Ovary (tissue), 3 donors: ENCODE measurements at regions not wholly inside any gene's neighbourhood (a gene's known extent, or its start where the extent isn't known, plus 50 kb on each side); places are given as distances from the start of the nearest gene placed in this dataset.

Experiments
- CTCF ChIP-seq, 3 donors: fragments of 450-650 bp in 2 of 3; fragments of 200-600 bp in 1 of 3; IDR thresholded peaks; one replicate each; pipeline versions ENCODE4 v1.5.1 to v1.8.0; 2016 to 2022; ENCODE audit warnings: antibody characterized with exemption in 3 of 3, mild to moderate bottlenecking in 1 of 3
- EP300 ChIP-seq: sonication (generic); formaldehyde crosslinking; IDR thresholded peaks from one replicate; pipeline ENCODE4 v1.6.1; 2017; ENCODE audit warnings: antibody characterized with exemption
- donor health status: DM: no; HTN: no; CAD: no.

- no peak for TF ChIP-seq EP300
- no peak for TF ChIP-seq CTCF (IDR thresholded peaks at IDR 0.05)
These were observed 829.6 kb downstream of the TLR4 start for GRCh38 chr9:118533850-118534249.
